EL (cell line): ENCODE measurements at regions not wholly inside any gene's neighbourhood (a gene's known extent, or its start where the extent isn't known, plus 50 kb on each side); places are given as distances from the start of the nearest gene placed in this dataset.
A peak's percentile ranks its signal among the peaks of the same experiment; 100 is the strongest.
"Not testable (repeated sequence)": the region's sequence is repeated elsewhere in the genome, so short reads cannot be mapped to it uniquely, and the experiment has no call there.

Experiments used
- DNase-seq: peaks from one replicate; pipeline ENCODE4 v3.0.0-alpha.2; 2016

GRCh38 chr10:18735711-18736110 is 76.5 kb downstream of the ARL5B start:
- DNase-seq, result no peak

GRCh38 chr10:18737236-18737635 is 78.0 kb downstream of the ARL5B start:
- peak; percentile 24 for DNase-seq

GRCh38 chr10:18737841-18738240 is 78.6 kb downstream of the ARL5B start:
- DNase-seq, result peak; percentile 80

- DNase-seq, result peak; percentile 52
Measured at GRCh38 chr10:18738835-18739234, 79.6 kb downstream of the ARL5B start.

GRCh38 chr10:18743926-18744325 is 84.7 kb downstream of the ARL5B start:
- DNase-seq, result no peak

GRCh38 chr10:18753312-18753895 is 94.2 kb downstream of the ARL5B start:
- no peak for DNase-seq

GRCh38 chr10:18759575-18759974 is 100.3 kb downstream of the ARL5B start:
- no peak for DNase-seq

- DNase-seq, result no peak
Measured at GRCh38 chr10:18760836-18761235, 101.6 kb downstream of the ARL5B start.

GRCh38 chr10:18767981-18768380 is 108.8 kb downstream of the ARL5B start:
- no peak for DNase-seq

- no peak for DNase-seq
Measured at GRCh38 chr10:18773180-18773579, 113.9 kb downstream of the ARL5B start.

GRCh38 chr10:18777258-18777657 is 118.0 kb downstream of the ARL5B start:
- DNase-seq, result no peak

- DNase-seq, result no peak
Measured at GRCh38 chr10:18786478-18786877, 127.2 kb downstream of the ARL5B start.

GRCh38 chr10:18793951-18794350 is 134.7 kb downstream of the ARL5B start:
- DNase-seq, result peak; percentile 4

GRCh38 chr10:18795549-18795948 is 136.3 kb downstream of the ARL5B start:
- no peak for DNase-seq

GRCh38 chr10:18797286-18797685 is 138.1 kb downstream of the ARL5B start:
- DNase-seq, result no peak

GRCh38 chr10:18822156-18822555 is 162.9 kb downstream of the ARL5B start:
- DNase-seq, result peak; percentile 1

GRCh38 chr10:18829259-18829658 is 170.0 kb downstream of the ARL5B start:
- no peak for DNase-seq

GRCh38 chr10:18830277-18830676 is 171.0 kb downstream of the ARL5B start:
- no peak for DNase-seq

- not testable (repeated sequence) for DNase-seq
Measured at GRCh38 chr10:18856623-18857022, 192.0 kb upstream of the MALRD1 start.

- DNase-seq, result no peak
Measured at GRCh38 chr10:18859659-18860058, 188.9 kb upstream of the MALRD1 start.

- no peak for DNase-seq
Measured at GRCh38 chr10:18860186-18860585, 188.4 kb upstream of the MALRD1 start.

- DNase-seq, result no peak
Measured at GRCh38 chr10:18860631-18861240, 187.9 kb upstream of the MALRD1 start.

GRCh38 chr10:18861382-18861781 is 187.2 kb upstream of the MALRD1 start:
- no peak for DNase-seq

GRCh38 chr10:18866852-18867251 is 181.7 kb upstream of the MALRD1 start:
- no peak for DNase-seq

GRCh38 chr10:18868919-18869318 is 179.7 kb upstream of the MALRD1 start:
- DNase-seq, result no peak
